ENCODE measurements at regions not wholly inside any gene's neighbourhood (a gene's known extent, or its start where the extent isn't known, plus 50 kb on each side); places are given as distances from the start of the nearest gene placed in this dataset.

DNA sequence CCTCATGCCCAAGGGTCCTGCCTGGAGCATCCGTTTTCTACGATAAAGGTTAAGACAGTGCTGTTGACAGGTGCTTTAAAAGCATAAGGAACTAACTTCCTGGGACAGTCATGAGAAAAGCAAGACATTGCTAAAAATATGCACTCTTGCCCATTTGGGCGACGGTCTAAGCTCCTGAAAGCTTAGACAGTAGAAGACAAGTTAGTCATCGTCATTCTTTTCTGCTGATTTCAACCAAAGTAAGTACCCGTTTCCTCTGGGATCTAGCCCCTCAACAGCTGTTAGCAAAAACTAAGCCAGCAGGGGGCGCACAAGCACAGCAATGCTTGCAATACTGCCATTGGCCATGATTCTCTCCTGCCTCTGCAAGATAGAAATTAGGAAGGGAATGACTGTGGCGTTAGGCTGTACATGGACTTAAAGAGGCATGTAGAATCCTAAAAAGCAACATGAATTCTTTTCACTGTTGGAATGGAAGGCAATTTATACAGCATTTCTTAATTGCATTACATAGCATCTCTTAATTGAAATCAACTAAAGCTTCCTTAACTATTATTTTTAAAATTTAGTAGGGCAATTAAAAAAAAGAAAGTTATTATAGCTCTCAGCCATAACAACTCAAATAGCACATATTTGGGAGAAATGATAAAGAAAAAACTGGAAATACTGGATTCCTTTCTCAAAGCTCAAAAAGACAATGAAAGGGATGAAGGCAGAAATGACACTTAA lies 147.8 kb upstream of the RALGAPA2 start (continued):
- TF ChIP-seq ZNF644 (CRISPR knock-in tag; IDR thresholded peaks at IDR 0.05; ENCODE audit: low read depth) (0 out of 2 replicates have a peak, but pooled peaks have one; percentile 34), POLR2G (IDR thresholded peaks at IDR 0.05; ENCODE audit: low read depth, low read length) (no peak), THAP11 (CRISPR knock-in tag; IDR thresholded peaks at IDR 0.05) (peak; percentile 28; the same call in 1 of the 2 replicates), NONO (IDR thresholded peaks at IDR 0.05) (no peak), NONO (CRISPR knock-in tag; conservative IDR thresholded peaks at IDR 0.05) (no peak), JUND (CRISPR knock-in tag; IDR thresholded peaks at IDR 0.05) (0 out of 2 replicates have a peak, but pooled peaks have one; percentile 63), ERF (CRISPR knock-in tag; IDR thresholded peaks at IDR 0.05) (peak; percentile 50; the same call in 1 of the 2 replicates), FOXO1 (CRISPR knock-in tag; IDR thresholded peaks at IDR 0.05) (0 out of 2 replicates have a peak, but pooled peaks have one; percentile 27), FOXA3 (CRISPR knock-in tag; IDR thresholded peaks at IDR 0.05) (peak; percentile 53), ZSCAN21 (CRISPR knock-in tag; IDR thresholded peaks at IDR 0.05; ENCODE audit: borderline replicate concordance) (0 out of 2 replicates have a peak, but pooled peaks have one; percentile 40), DR1 (CRISPR knock-in tag; IDR thresholded peaks at IDR 0.05) (no peak), ZNF589 (CRISPR knock-in tag; conservative IDR thresholded peaks at IDR 0.05) (no peak), ZKSCAN1 (IDR thresholded peaks at IDR 0.05; ENCODE audit: low read length) (peak; percentile 51; the same call in 1 of the 2 replicates), ZFP36L1 (CRISPR knock-in tag; IDR thresholded peaks at IDR 0.05) (peak; percentile 73; the same call in 1 of the 2 replicates), MTF1 (CRISPR knock-in tag; IDR thresholded peaks at IDR 0.05) (no peak)
- TF ChIP-seq, protein P1, sequence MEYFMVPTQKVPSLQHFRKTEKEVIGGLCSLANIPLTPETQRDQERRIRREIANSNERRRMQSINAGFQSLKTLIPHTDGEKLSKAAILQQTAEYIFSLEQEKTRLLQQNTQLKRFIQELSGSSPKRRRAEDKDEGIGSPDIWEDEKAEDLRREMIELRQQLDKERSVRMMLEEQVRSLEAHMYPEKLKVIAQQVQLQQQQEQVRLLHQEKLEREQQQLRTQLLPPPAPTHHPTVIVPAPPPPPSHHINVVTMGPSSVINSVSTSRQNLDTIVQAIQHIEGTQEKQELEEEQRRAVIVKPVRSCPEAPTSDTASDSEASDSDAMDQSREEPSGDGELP (IDR thresholded peaks at IDR 0.05; ENCODE audit: borderline replicate concordance, low read depth) = peak; percentile 93; the same call in 1 of the 2 replicates
- TF ChIP-seq, protein P2, sequence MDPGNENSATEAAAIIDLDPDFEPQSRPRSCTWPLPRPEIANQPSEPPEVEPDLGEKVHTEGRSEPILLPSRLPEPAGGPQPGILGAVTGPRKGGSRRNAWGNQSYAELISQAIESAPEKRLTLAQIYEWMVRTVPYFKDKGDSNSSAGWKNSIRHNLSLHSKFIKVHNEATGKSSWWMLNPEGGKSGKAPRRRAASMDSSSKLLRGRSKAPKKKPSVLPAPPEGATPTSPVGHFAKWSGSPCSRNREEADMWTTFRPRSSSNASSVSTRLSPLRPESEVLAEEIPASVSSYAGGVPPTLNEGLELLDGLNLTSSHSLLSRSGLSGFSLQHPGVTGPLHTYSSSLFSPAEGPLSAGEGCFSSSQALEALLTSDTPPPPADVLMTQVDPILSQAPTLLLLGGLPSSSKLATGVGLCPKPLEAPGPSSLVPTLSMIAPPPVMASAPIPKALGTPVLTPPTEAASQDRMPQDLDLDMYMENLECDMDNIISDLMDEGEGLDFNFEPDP (CRISPR knock-in tag; conservative IDR thresholded peaks at IDR 0.05) = 0 out of 2 replicates have a peak, but pooled peaks have one; percentile 61
- TF ChIP-seq, protein P3, sequence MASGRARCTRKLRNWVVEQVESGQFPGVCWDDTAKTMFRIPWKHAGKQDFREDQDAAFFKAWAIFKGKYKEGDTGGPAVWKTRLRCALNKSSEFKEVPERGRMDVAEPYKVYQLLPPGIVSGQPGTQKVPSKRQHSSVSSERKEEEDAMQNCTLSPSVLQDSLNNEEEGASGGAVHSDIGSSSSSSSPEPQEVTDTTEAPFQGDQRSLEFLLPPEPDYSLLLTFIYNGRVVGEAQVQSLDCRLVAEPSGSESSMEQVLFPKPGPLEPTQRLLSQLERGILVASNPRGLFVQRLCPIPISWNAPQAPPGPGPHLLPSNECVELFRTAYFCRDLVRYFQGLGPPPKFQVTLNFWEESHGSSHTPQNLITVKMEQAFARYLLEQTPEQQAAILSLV (CRISPR knock-in tag; IDR thresholded peaks at IDR 0.05; ENCODE audit: borderline replicate concordance) = no peak
- TF ChIP-seq, protein P4, sequence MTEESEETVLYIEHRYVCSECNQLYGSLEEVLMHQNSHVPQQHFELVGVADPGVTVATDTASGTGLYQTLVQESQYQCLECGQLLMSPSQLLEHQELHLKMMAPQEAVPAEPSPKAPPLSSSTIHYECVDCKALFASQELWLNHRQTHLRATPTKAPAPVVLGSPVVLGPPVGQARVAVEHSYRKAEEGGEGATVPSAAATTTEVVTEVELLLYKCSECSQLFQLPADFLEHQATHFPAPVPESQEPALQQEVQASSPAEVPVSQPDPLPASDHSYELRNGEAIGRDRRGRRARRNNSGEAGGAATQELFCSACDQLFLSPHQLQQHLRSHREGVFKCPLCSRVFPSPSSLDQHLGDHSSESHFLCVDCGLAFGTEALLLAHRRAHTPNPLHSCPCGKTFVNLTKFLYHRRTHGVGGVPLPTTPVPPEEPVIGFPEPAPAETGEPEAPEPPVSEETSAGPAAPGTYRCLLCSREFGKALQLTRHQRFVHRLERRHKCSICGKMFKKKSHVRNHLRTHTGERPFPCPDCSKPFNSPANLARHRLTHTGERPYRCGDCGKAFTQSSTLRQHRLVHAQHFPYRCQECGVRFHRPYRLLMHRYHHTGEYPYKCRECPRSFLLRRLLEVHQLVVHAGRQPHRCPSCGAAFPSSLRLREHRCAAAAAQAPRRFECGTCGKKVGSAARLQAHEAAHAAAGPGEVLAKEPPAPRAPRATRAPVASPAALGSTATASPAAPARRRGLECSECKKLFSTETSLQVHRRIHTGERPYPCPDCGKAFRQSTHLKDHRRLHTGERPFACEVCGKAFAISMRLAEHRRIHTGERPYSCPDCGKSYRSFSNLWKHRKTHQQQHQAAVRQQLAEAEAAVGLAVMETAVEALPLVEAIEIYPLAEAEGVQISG (CRISPR knock-in tag; IDR thresholded peaks at IDR 0.05) = no peak
- TF ChIP-seq, protein P5, sequence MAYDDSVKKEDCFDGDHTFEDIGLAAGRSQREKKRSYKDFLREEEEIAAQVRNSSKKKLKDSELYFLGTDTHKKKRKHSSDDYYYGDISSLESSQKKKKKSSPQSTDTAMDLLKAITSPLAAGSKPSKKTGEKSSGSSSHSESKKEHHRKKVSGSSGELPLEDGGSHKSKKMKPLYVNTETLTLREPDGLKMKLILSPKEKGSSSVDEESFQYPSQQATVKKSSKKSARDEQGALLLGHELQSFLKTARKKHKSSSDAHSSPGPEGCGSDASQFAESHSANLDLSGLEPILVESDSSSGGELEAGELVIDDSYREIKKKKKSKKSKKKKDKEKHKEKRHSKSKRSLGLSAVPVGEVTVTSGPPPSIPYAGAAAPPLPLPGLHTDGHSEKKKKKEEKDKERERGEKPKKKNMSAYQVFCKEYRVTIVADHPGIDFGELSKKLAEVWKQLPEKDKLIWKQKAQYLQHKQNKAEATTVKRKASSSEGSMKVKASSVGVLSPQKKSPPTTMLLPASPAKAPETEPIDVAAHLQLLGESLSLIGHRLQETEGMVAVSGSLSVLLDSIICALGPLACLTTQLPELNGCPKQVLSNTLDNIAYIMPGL (CRISPR knock-in tag; IDR thresholded peaks at IDR 0.05; ENCODE audit: borderline replicate concordance in 1 of 2, low read depth in 1 of 2) = peak; percentile 56 to 82; a peak in 3 of 4 replicates
